ENCODE measurements at regions not wholly inside any gene's neighbourhood (a gene's known extent, or its start where the extent isn't known, plus 50 kb on each side); places are given as distances from the start of the nearest gene placed in this dataset.

DNA sequence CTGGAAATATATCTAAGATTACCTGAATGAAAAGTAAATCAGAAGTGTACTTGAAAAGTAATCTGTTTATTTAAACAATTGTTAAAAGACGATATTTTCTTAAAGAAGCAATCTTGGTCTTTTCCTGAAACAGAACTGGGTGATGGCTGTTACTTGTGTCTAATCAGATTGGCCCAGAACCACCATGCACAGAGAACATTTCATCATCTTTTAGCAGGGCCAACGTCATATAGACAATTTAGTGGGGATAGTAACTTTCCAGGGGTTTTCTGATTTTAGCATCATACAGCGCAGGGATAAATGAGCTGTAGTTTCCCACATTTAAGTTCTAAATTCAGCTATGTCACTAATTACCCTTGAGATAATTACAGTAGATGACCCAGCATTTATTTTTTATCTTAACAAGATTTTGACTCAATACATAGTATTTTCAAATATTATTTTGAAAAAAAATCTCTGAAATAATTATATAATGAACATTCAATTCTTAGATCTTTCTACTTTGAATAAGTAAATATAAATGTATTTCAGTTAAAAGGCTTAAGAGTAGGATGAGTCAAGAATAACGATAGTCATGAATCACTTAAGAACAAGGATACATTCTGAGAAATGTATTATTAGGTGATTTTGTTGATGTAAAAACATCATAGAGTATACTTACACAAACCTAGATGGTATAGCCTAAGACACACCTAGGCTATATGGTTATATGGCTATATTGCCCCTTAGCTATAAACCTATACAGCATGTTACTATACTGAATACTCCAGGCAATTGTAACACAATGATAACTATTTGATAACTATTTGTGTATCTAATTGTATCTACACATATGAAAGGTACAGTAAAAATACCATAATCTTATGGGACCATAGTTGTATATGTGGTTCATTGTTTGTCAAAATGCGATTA lies 103.8 kb upstream of the MME start:
- DNase-seq (ENCODE audit: low spot score in 2 of 2): no peak
- Histone ChIP-seq H3K4me1 (peaks cover 0 to 7% of the 10 kb centered on the region in 2 donors), H3K27ac (no peak overlapping the region), H3K27me3 (no peaks in the 10 kb centered on the region), H3K9me3 (no peaks in the 10 kb centered on the region), H3K4me3 (no peak overlapping the region), H3K36me3 (no peaks in the 10 kb centered on the region)
- TF ChIP-seq, protein P1, sequence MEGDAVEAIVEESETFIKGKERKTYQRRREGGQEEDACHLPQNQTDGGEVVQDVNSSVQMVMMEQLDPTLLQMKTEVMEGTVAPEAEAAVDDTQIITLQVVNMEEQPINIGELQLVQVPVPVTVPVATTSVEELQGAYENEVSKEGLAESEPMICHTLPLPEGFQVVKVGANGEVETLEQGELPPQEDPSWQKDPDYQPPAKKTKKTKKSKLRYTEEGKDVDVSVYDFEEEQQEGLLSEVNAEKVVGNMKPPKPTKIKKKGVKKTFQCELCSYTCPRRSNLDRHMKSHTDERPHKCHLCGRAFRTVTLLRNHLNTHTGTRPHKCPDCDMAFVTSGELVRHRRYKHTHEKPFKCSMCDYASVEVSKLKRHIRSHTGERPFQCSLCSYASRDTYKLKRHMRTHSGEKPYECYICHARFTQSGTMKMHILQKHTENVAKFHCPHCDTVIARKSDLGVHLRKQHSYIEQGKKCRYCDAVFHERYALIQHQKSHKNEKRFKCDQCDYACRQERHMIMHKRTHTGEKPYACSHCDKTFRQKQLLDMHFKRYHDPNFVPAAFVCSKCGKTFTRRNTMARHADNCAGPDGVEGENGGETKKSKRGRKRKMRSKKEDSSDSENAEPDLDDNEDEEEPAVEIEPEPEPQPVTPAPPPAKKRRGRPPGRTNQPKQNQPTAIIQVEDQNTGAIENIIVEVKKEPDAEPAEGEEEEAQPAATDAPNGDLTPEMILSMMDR (IDR thresholded peaks at IDR 0.05): no peak
- intact Hi-C loops (cut with DNase I): no loop called here

DNA sequence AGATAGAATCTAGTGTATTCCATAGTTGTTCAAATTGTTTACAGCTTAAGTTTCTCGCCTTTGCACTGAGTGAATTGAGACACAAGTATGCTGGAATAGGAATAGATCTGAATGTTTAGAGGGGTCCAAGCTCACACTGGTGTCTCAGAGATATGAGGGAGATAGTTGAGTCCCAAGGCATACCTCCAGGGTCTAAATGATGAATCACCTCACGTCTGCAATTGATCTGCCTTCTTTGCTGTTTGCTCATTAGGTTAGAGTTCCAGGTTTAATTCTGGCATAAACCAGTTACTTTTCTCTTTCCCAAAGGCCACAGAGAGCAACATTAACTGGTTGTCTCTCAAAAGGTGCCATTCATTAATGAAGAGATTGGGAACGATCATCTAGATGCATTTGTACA lies 106.3 kb upstream of the MME start:
- H3K36me3 ChIP-seq: no peaks in the 10 kb centered on the region
- no peaks in the 10 kb centered on the region for H3K9me3 ChIP-seq
- intact Hi-C loops (cut with DNase I): no loop called here
- no peak overlapping the region for H3K4me3 ChIP-seq
- DNase-seq (ENCODE audit: low spot score in 2 of 2): no peak
- TF ChIP-seq, protein P1 (IDR thresholded peaks at IDR 0.05): no peak
- no peaks in the 10 kb centered on the region for H3K27me3 ChIP-seq
- H3K4me1 ChIP-seq: peaks cover 0 to 9% of the 10 kb centered on the region in 2 donors
- no peak overlapping the region for H3K27ac ChIP-seq

DNA sequence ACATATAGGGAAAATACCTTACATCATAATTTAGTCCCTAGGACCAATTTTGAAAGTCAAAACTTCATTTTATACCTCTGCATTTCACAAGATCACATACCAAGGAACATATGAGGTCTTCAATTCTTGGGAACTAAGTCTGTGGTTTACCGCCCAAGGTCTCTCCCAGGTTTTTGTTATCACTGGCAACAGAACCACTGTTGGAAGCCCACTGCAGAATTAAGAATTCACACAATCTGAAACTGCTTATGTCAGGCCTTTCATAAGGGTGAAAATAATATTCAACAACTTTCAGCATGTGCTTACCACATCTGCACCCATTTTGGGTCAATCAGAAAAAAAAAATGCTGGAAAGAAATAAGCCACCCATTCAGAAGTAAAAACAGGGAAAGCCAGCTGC lies 107.2 kb upstream of the MME start:
- TF ChIP-seq, protein P1 (IDR thresholded peaks at IDR 0.05): no peak
- Histone ChIP-seq H3K27me3 (no peaks in the 10 kb centered on the region), H3K9me3 (no peaks in the 10 kb centered on the region), H3K4me3 (no peak overlapping the region), H3K36me3 (no peaks in the 10 kb centered on the region), H3K4me1 (peaks cover 0 to 9% of the 10 kb centered on the region in 2 donors), H3K27ac (no peak overlapping the region)
- DNase-seq (ENCODE audit: low spot score in 2 of 2): no peak
- intact Hi-C loops (cut with DNase I): no loop called here

DNA sequence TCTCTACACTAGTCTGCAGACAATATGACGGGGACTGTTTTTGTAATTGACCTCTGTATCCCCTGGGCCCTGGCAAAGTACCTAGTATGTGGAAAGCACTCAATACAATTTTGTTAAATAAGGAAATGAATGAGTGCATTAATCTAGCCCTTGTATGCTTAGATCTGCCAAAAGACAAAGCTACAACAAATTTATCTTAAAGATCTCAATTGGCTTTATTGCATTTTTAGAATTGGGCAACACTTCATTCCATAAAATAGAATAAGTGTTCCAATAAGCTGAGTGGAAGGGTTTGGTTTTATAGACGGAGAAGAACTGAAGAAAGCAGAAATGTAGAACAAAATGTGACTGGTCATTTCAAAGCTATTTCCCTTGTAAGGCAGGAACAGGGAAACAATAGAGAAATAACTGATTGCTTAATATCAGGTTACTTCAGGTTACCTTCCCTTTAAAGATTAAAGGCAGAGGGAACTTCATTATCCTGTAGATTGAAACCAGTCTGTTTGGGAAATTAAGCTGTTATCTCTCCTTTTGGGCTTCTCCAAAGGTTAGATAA lies 108.3 kb upstream of the MME start:
- TF ChIP-seq, protein P1 (IDR thresholded peaks at IDR 0.05): no peak
- no peaks in the 10 kb centered on the region for H3K27me3 ChIP-seq
- H3K36me3 ChIP-seq: no peaks in the 10 kb centered on the region
- H3K27ac ChIP-seq: no peak overlapping the region
- DNase-seq (ENCODE audit: low spot score in 2 of 2): no peak
- H3K4me1 ChIP-seq: peaks cover 0 to 9% of the 10 kb centered on the region in 2 donors
- H3K9me3 ChIP-seq: no peaks in the 10 kb centered on the region
- intact Hi-C loops (cut with DNase I): no loop called here
- H3K4me3 ChIP-seq: peak overlapping the region in 1 of 2 donors; percentile 27

DNA sequence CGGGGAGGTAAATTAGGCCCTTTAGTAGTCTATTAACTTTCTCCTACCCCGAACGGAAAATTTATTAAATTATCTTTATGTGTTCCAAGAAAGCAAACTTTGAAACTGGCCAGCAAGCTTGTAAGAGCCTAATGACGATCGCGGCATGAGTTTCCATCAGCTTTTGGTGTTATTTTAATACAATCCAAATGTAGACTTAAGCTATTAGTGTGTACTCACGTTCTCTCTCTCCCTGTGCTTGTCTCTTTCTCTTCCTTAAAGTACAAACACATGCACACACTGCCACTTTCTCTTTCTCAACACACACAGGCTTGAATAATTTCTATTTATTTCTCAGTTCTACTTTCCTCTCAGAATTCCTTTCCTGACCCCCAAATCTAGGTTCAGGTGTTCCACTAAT lies 108.8 kb upstream of the MME start:
- intact Hi-C loops (cut with DNase I): no loop called here
- Histone ChIP-seq H3K4me3 (peak overlapping the region in 1 of 2 donors; percentile 27), H3K4me1 (peaks cover 0 to 9% of the 10 kb centered on the region in 2 donors), H3K9me3 (no peaks in the 10 kb centered on the region), H3K27me3 (no peaks in the 10 kb centered on the region), H3K36me3 (no peaks in the 10 kb centered on the region), H3K27ac (no peak overlapping the region)
- DNase-seq (ENCODE audit: low spot score in 2 of 2): no peak
- TF ChIP-seq, protein P1 (IDR thresholded peaks at IDR 0.05): no peak
